GM19468 (cell line): ENCODE measurements at regions not wholly inside any gene's neighbourhood (a gene's known extent, or its start where the extent isn't known, plus 50 kb on each side); places are given as distances from the start of the nearest gene placed in this dataset.

ENCODE experiments used
- ATAC-seq: cut with Tn5 transposase; IDR thresholded peaks from one replicate; pipeline ENCODE4 v1.9.1; 2021; ENCODE audit warnings: mild to moderate bottlenecking, moderate library complexity, moderate number of reproducible peaks; ENCODE audit not compliant: unreplicated experiment; ENCODE audit errors: extremely low read depth

DNA sequence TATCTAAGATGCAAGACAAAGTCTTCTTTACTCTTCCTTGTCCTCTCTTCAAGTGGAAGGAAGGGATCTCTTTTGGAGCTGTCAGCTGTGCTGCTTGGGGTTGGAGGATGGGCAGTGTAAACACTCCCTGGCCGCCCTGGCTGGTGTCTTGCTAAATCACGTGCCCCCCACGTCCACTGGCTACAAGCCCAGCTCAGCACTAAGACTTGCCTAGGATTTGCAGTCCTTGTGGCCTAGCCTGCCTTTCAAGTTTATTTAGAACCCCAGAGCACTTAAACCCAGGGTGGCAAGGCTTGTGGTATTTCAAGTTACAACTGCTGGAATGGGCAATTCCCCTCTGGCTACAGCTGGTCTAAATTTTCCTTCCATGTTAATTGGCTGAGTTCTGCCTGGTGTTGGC, 272.4 kb upstream of the MYO3A start:
- no peak for ATAC-seq

DNA sequence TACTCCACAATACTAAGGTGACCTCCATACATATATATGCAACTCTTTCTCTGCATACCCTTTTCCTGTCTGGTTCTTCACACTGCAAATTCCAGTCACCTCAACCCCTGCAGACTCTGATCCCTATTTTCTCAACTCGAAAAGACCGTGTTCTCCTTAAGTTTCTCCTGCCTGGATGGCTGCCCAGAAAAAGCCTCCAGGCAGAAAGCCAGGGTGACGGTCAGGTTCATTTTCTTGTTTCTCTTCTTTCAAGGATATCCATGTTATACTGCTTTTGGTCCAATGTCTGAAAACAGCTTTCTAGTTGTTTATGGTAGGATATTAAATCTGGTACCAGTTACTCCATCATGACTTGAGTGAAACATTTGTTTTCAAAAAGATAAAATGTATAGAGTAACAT, 267.8 kb upstream of the MYO3A start:
- ATAC-seq, result no peak

DNA sequence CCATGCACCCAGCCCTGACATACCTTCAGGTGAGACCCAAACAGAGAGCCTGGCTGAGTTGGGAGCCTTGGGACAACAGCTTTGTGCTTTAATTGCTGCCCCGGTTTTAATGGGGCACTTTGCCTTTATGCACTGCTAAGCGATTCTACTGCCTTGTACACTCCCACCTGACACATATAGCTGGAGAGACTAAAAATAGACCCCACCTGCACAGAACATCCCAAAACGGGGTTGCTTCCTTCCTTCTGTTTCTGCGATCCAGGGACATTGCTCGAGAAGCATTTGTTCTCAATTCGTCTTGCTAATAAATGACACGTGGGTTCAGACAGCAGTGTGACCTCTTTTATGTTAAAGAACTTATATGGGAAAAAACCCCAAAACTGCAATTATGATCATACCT, 258.8 kb upstream of the MYO3A start:
- ATAC-seq, result no peak

DNA sequence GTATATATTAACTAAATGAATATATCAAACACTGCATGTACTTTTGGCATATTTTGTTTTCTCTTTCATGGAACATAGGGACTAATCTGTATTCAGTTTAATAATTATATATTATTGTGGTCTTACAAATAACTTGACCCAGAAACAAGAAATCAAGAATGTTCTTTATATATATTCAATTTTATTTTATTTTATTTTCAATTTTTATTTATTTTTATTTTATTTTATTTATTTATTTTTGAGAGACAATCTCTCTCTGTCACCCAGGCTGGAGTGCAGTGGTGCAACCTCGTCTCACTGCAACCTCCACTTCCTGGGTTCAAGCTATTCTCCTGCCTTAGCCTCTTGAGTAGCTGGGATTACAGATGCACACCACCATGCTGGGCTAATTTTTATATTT, 258.4 kb upstream of the MYO3A start:
- no peak for ATAC-seq

- no peak for ATAC-seq
These were observed 255.8 kb upstream of the MYO3A start for GRCh38 chr10:25678220-25678619.

DNA sequence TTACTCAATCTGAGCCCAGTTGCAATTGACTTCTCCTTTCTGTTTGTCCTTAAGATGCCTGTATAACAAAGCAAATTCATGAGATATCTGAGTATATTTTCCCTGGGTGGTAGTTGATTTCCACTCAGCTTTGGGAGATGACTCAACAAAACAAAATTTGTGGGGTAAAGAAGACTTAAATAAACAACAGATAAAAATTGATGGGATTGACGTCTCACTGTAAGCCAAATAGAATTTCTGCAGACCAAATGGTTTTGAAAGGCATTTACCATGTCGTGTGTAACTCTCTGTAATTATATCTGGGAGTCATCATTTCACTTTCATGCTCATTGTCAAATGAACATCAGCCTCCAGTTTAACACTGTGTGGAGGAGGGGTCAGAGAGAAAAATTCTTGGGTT, 255.4 kb upstream of the MYO3A start:
- ATAC-seq, result no peak

- ATAC-seq, result no peak
These were observed 251.7 kb upstream of the MYO3A start for GRCh38 chr10:25682203-25682851.

GRCh38 chr10:25683344-25683743, 250.7 kb upstream of the MYO3A start:
- ATAC-seq, result no peak

- ATAC-seq, result no peak
These were observed 246.5 kb upstream of the MYO3A start for GRCh38 chr10:25687521-25687920.

GRCh38 chr10:25689346-25690100, 244.5 kb upstream of the MYO3A start:
- ATAC-seq, result no peak

- no peak for ATAC-seq
These were observed 241.3 kb upstream of the MYO3A start for GRCh38 chr10:25692761-25693160.

- no peak for ATAC-seq
These were observed 239.7 kb upstream of the MYO3A start for GRCh38 chr10:25694206-25694933.

- no peak for ATAC-seq
These were observed 239.1 kb upstream of the MYO3A start for GRCh38 chr10:25694971-25695370.

- no peak for ATAC-seq
These were observed 238.4 kb upstream of the MYO3A start for GRCh38 chr10:25695586-25695985.

GRCh38 chr10:25696013-25696708, 237.9 kb upstream of the MYO3A start:
- ATAC-seq, result no peak

- no peak for ATAC-seq
These were observed 236.6 kb upstream of the MYO3A start for GRCh38 chr10:25697412-25697811.

DNA sequence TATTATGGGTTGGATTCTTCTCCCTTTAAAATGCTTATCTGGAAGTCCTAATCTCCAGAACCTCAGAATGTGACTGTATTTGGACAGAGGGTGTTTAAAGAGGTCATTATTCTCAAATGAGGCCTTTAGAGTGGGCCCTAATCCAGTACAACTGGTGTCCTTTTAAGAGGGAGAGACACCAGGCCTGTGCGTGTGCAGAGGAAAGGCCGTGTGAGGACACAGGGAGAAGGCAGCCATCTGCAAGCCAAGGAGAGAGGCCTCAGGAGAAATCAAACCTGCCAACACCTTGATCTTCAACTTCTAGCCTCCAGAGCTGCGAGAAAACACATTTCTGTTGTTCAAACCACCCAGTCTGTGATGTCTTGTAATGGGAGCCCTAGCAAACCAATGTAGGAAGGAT, 235.4 kb upstream of the MYO3A start:
- ATAC-seq, result no peak

DNA sequence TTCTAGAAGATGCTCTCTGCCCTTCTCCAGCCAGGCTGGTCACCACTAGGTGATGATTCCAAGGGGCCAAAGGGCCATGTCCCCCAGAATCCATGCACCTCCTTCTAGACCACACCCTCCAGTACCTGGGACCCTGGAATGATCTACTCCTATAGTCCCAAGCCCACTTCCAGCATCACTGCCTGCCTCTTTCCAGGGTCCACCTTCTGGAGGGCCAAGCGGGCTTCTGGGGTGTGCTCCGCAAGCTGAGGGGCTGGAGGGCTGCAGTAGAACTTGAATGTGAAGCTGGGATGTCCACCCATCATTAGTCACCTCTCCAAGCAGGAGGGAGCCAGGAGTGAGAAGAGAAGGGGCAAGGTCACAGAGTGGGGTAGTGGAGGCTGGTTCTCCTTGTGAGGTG, 234.4 kb upstream of the MYO3A start:
- ATAC-seq, result no peak

DNA sequence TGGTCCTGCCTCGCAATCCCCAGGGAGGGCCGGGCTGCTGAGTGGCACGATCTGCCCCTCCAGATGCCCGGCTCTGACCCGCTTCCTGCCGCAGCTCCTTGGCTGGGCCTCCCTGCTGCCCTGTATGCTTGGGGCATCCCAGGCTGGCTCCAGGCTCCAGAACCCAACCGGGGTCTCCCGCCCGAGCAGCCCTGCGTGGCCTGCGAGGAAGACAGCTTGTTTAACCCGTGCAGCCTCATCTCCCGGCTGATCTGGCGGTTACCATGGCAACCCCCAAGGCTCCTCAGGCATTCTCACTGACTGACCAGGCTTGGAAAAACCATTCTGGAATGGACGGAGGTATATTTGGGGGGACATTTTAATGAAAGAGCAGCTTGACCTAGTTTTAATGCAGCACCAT, 232.4 kb upstream of the MYO3A start:
- ATAC-seq, result no peak

DNA sequence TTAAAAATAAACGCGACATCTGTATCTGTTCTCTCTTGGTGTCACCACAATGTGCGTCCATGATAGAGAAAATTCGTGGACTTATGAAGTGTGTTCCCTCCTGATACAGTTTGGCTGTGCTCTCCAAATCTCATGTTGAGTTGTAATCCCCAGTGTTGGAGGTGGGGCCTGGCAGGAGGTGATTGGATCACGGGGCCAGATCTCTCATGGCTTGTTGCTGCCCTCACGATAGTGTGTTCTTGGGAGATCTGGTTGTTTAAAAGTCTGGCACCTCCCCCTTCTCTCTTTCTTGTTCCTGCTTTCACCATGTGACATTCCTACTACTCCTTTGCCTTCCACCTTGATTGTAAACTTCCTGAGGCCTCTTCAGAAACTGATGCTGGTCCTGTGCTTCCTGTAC, 229.4 kb upstream of the MYO3A start:
- no peak for ATAC-seq

- ATAC-seq, result no peak
These were observed 226.5 kb upstream of the MYO3A start for GRCh38 chr10:25707572-25707971.
